ENCODE measurements at regions not wholly inside any gene's neighbourhood (a gene's known extent, or its start where the extent isn't known, plus 50 kb on each side); places are given as distances from the start of the nearest gene placed in this dataset.
"Not testable (repeated sequence)": the region's sequence is repeated elsewhere in the genome, so short reads cannot be mapped to it uniquely, and the experiment has no call there.

GRCh38 chr17:15860774-15861173, 84.2 kb upstream of the ADORA2B start:
- not testable (repeated sequence) for DNase-seq (ENCODE audit: low spot score)

- DNase-seq (ENCODE audit: low spot score): not testable (repeated sequence)
Measured at GRCh38 chr17:15864061-15864460, 80.9 kb upstream of the ADORA2B start.

GRCh38 chr17:15864472-15864871, 80.5 kb upstream of the ADORA2B start:
- not testable (repeated sequence) for DNase-seq (ENCODE audit: low spot score)

GRCh38 chr17:15866015-15866414, 78.9 kb upstream of the ADORA2B start:
- DNase-seq (ENCODE audit: low spot score): not testable (repeated sequence)

GRCh38 chr17:15867331-15867730, 77.6 kb upstream of the ADORA2B start:
- not testable (repeated sequence) for DNase-seq (ENCODE audit: low spot score)

- not testable (repeated sequence) for DNase-seq (ENCODE audit: low spot score)
Measured at GRCh38 chr17:15869868-15870267, 75.1 kb upstream of the ADORA2B start.

DNA sequence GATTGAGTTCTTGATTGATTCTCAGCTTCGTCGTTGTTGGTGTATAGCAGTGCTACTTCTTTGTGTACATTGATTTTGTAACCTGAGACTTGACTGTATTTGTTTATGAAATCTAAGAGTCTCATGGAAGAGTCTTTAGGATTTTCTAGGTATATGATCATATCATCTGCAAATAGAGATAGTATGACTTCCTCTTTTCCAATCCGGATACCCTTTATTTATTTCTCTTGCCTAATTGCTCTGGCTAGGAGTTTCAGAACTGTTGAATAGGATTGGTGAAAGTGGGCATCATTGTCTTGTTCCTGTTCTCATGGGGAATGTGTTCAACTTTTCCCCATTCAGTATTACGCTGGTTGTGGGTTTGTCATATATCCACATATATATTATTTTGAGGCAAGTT, 72.3 kb upstream of the ADORA2B start:
- not testable (repeated sequence) for DNase-seq (ENCODE audit: low spot score)

GRCh38 chr17:15877882-15878500, 66.9 kb upstream of the ADORA2B start:
- DNase-seq (ENCODE audit: low spot score): not testable (repeated sequence)

DNA sequence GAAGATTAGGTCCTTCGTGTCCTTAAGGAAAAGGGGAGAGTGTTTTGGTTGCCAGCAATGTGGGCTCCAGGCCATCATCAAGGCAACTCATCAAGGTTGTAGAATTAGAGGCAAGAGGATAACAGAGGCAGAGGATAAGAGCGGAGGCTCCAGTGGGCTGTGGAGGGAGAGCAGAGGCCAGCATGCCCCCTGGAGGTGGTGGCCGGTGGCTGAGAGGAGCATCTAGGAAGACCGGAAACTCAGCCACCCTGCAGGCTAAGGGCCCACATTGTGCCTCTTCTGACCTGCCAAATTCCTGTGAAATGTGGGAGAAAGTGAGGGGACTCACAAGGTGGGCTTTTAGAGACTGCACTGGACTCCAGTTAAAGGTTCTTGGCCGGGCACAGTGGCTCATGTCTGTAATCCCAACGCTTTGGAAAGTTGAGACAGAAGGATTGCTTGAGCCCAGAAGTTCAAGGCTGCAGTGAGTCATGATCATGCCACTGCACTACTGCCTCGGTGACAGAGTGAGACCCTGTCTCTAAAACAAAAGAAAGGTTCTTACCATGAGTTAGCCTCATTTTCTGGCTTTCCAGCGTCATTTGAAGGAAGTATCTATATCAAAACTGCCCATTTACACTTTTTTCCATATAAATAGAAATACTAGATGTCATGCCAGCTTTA, 62.7 kb upstream of the ADORA2B start:
- DNase-seq (ENCODE audit: low spot score): no peak

- DNase-seq (ENCODE audit: low spot score): no peak
Measured at GRCh38 chr17:15882777-15883176, 62.2 kb upstream of the ADORA2B start.

DNA sequence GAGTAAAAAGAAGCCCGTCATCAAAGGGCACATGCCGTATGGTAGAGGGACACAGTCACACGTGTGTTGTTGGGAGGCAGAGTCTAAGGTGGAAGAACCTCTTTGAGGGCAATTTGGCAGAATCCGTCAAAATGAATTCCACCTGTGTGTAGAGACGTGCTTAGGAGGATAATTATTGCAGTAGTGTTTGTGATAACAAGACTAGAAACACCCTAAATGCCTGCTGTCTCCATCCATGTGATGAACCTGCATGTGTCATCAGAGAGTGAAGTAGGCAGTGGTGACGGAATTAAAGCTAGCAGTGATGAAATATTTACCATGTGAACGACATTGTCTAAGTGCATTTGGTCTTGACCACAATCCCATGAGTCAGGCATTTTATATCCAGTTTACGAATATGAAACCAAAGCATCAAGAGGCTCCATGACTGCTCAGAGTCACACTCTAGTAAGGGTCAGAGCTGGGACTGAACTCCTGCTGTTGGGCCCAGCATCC, 61.3 kb upstream of the ADORA2B start:
- DNase-seq (ENCODE audit: low spot score): no peak

DNA sequence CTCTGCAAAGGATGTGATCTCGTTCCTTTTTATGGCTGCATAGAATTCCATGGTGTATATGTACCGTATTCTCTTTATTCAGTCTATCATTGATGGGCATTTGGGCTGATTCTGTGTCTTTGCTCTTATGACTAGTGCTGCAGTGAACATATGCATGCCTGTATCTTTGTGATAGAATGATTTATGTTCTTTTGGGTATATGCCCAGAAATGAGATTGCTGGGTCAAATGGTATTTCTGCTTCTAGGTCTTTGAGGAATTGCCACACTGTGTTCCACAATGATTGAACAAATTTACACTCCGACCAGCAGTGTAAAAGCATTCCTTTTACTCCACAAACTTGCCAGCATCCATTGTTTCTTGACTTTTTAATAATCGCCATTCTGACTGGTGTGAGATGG, 60.2 kb upstream of the ADORA2B start:
- DNase-seq (ENCODE audit: low spot score): no peak

DNA sequence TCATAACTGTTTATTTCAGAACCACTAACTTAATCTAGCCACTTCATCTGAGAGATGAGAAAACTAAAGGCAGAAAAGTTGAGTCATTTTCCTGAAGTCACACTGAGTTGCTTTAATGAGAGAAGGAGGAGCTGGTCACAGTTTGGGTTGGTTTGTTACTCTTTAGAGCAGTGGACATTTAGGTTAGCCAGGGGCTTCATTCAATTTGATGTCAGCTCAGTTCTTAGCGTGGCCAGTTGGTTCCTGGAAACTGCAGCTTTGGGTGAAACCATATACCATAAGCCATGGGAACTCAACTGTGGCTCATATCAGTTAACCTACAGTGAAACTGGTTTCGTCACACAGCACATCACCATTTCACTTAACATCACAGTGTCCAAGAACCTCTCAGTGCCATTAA, 59.2 kb upstream of the ADORA2B start:
- DNase-seq (ENCODE audit: low spot score): no peak

- no peak for DNase-seq (ENCODE audit: low spot score)
Measured at GRCh38 chr17:15886221-15886620, 58.7 kb upstream of the ADORA2B start.

DNA sequence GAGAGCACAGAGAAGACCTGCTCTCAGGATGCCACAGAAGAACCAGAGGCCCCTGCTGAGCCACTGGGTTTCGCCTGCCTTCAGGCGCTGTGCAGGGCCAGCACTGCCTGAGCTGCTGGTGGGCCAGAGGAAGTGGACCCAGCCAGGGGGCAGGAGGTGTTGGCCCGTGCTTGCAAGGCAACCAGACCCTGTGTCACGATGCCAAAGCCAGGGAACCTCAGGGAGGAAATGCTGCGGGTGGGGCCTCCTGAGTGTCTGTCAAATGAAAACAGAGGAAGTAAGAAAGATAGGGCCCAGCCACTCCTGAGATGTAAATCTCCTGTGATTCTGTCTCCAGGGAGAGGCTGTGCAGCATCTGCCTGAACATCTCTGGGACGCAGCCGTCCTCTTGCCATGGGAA, 58.1 kb upstream of the ADORA2B start:
- DNase-seq (ENCODE audit: low spot score): no peak

GRCh38 chr17:15888436-15888835, 56.5 kb upstream of the ADORA2B start:
- DNase-seq (ENCODE audit: low spot score): no peak

- no peak for DNase-seq (ENCODE audit: low spot score)
Measured at GRCh38 chr17:15890279-15890892, 54.5 kb upstream of the ADORA2B start.

GRCh38 chr17:15891318-15891717, 53.6 kb upstream of the ADORA2B start:
- DNase-seq (ENCODE audit: low spot score): no peak

DNA sequence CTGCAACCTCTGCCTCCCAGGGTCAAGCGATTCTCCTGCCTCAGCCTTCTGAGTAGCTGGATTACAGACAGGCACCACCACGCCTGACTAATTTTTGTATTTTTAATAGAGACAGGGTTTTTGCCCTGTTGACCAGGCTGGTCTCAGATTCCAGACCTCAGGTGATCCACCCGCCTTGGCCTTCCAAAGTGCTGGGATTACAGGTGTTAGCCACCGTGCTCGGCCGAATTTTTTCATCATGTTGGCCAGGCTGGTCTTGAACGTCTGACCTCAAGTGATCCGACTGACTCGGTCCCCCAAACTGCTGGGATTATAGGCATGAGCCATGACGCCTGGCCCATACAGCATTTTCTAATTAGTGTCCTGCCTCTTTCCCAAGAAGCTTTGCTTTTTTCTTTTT, 52.7 kb upstream of the ADORA2B start:
- no peak for DNase-seq (ENCODE audit: low spot score)

DNA sequence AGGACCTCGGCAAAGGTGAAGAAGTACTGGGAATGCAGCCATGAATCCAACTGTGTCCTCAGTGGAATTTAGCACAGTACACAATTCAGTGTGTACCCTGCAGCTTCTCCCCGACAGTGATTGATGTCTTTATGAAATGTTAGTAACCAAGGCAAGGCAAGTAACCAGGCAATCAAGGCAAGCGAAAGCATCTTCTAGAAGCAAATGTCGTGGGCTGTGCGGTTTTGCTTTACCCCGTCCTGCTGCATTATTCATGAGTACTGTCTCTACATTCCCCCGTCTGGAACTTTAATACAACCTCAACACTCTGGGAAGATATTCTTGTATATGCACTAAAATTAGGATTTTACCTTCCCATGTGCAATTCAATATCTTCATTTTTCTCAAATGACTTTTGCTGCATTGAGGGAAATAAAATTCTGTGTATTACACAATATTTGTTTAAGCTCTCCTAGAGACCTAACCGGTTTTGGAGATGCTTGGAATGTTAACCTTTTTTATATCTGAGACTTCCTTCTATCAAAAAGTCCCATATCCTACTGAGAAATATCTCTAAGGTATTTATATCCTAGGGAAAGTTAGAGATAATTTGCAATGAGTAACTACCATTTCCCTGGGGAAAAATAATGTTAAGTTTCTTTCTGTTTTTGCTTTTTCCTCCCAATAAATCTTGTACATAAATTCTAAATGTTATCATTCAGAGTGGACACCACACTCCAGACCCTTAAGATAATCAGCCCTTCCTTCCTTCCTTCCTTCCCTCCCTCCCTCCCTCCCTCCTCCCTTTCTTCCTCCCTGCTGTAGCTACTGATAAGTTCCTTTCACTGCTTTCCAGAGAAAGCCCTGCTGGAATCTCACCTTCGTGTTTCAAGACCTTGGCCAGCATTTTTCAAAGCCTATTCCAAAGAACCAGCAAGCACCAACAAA, 51.9 kb upstream of the ADORA2B start:
- DNase-seq (ENCODE audit: low spot score): no peak

- no peak for DNase-seq (ENCODE audit: low spot score)
Measured at GRCh38 chr17:15893658-15894024, 51.3 kb upstream of the ADORA2B start.

- no peak for DNase-seq (ENCODE audit: low spot score)
Measured at GRCh38 chr17:15894258-15894657, 50.7 kb upstream of the ADORA2B start.

Measured in hepatic stellate cell (primary cell).